ENCODE measurements at regions not wholly inside any gene's neighbourhood (a gene's known extent, or its start where the extent isn't known, plus 50 kb on each side); places are given as distances from the start of the nearest gene placed in this dataset.

DNA sequence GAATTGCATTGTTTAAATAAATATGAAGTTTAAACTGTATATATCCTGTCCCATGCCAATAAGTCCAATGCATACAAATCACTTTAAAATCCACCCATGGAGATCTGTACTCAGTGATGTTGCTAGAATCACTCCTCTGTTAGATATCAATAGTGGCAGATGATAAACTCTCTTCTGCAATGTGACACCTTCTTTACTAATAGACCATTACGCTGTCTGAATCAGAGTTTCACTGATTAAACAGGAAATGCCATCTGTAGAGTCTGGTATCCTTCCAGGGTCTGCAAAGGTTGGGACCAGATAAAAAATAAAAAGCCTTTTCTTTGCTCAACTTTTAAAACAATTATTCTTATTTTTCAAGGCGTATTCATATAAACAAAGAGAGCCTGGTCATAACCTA is 134.5 kb downstream of the EDN3 start:
- TF ChIP-seq, protein P1, sequence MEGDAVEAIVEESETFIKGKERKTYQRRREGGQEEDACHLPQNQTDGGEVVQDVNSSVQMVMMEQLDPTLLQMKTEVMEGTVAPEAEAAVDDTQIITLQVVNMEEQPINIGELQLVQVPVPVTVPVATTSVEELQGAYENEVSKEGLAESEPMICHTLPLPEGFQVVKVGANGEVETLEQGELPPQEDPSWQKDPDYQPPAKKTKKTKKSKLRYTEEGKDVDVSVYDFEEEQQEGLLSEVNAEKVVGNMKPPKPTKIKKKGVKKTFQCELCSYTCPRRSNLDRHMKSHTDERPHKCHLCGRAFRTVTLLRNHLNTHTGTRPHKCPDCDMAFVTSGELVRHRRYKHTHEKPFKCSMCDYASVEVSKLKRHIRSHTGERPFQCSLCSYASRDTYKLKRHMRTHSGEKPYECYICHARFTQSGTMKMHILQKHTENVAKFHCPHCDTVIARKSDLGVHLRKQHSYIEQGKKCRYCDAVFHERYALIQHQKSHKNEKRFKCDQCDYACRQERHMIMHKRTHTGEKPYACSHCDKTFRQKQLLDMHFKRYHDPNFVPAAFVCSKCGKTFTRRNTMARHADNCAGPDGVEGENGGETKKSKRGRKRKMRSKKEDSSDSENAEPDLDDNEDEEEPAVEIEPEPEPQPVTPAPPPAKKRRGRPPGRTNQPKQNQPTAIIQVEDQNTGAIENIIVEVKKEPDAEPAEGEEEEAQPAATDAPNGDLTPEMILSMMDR (IDR thresholded peaks at IDR 0.05; ENCODE audit: insufficient read depth, low read length, poor library complexity, severe bottlenecking) = no peak
- no peak for TF ChIP-seq EZH2phosphoT487 (conservative IDR thresholded peaks at IDR 0.05; ENCODE audit: low read length)

All from SU-DHL-6 (cell line).